ENCODE measurements at regions not wholly inside any gene's neighbourhood (a gene's known extent, or its start where the extent isn't known, plus 50 kb on each side); places are given as distances from the start of the nearest gene placed in this dataset.

DNA sequence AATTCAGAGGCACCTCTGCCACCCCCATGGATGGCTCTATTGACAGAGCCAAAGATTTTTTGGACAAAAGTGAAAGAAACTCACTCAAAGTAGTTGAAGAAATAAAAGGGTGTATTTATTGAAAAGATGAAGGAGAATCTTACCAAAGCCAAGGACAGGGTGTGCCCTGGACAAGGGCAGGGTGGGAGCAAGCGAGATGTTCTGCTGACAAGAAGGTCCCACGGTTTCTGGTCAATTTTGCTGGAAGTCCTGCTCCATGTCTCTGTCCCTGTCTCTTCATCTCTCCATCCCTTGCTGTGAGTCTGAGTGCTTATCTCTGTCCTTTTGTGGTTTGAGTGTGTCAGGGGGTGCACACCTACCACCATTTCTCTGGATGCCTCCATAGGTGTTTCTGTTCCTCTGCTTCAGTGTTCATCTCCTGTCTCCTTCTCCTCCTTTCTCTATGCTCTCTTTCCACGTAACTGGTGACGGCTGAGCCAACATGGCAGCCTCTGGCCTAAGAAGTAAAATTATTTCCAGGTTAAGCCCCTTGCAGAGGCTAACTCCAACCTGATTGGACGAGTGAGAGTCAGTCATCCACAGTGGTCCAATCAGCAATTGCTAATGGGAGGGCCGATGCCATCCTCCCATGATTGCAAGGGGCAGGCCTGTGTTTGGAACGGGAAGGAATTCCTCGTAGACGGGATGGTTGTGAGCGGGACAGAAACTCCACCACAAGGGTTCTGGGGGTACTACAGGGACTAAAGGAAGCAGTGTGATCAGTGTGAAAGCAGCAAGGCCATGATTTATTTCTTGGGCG is 502.1 kb upstream of the CDH4 start:
- no peaks in the 10 kb centered on the region for H3K36me3 ChIP-seq (ENCODE audit: insufficient read depth, low read length)
- H3K27ac ChIP-seq (ENCODE audit: low read depth, low read length), result no peak overlapping the region
- no peak overlapping the region for H3K4me3 ChIP-seq (ENCODE audit: low read depth, low read length)
- H3K79me2 ChIP-seq (ENCODE audit: control insufficient read depth, insufficient read depth, low read length, unreplicated experiment), result no peaks in the 10 kb centered on the region
- no peak overlapping the region for H2AFZ ChIP-seq (ENCODE audit: low read length, unreplicated experiment)
- no peaks in the 10 kb centered on the region for H3K4me1 ChIP-seq (ENCODE audit: control insufficient read depth, insufficient read depth, low read length, unreplicated experiment)
- H3K27me3 ChIP-seq (ENCODE audit: insufficient read depth, low read length), result no peaks in the 10 kb centered on the region

DNA sequence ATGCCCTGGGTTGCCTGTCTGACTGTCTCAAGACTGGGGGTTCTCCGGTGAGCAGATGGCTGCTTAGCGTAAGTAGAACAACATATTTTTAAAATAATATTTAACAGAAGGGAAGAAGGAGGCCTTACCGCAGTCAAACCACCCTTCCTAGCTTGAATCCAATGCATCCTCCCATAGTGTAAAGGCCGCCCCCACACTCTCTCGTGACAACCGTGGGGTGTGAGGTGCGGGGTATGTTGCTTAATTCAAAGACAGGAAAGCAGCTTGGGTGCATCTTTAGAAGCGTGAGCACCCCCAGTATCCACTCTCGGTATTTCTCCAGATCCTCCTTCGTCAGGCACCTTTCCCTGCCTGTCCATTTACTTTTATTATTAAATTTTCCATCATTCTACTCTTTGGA is 501.2 kb upstream of the CDH4 start:
- no peaks in the 10 kb centered on the region for H3K4me1 ChIP-seq (ENCODE audit: control insufficient read depth, insufficient read depth, low read length, unreplicated experiment)
- H2AFZ ChIP-seq (ENCODE audit: low read length, unreplicated experiment), result no peak overlapping the region
- H3K4me3 ChIP-seq (ENCODE audit: low read depth, low read length), result no peak overlapping the region
- no peaks in the 10 kb centered on the region for H3K79me2 ChIP-seq (ENCODE audit: control insufficient read depth, insufficient read depth, low read length, unreplicated experiment)
- H3K27me3 ChIP-seq (ENCODE audit: insufficient read depth, low read length), result no peaks in the 10 kb centered on the region
- no peak overlapping the region for H3K27ac ChIP-seq (ENCODE audit: low read depth, low read length)
- no peaks in the 10 kb centered on the region for H3K36me3 ChIP-seq (ENCODE audit: insufficient read depth, low read length)

DNA sequence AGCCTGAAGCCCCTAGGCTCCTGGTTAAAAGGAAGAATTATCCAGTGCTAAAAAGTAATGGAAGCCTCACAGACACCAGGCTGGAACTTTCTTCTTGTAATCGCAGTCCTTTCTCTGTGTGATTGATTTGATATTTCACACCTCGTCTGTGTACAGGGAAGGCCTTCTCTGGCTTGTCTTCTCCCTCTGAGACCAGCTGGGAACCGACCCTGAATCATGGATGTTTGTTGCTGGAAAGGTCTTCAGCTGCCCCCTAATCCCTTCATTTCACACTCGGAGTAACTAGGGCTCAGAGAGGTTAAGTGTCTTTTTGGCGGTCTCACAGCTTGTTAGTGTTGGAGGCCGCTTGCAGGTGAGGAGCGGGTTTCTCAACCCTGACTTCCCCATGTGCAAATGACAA is 500.2 kb upstream of the CDH4 start:
- Histone ChIP-seq H3K27me3 (ENCODE audit: insufficient read depth, low read length) (no peaks in the 10 kb centered on the region), H3K4me1 (ENCODE audit: control insufficient read depth, insufficient read depth, low read length, unreplicated experiment) (no peaks in the 10 kb centered on the region), H3K36me3 (ENCODE audit: insufficient read depth, low read length) (no peaks in the 10 kb centered on the region), H3K27ac (ENCODE audit: low read depth, low read length) (no peak overlapping the region), H2AFZ (ENCODE audit: low read length, unreplicated experiment) (no peak overlapping the region), H3K79me2 (ENCODE audit: control insufficient read depth, insufficient read depth, low read length, unreplicated experiment) (no peaks in the 10 kb centered on the region), H3K4me3 (ENCODE audit: low read depth, low read length) (no peak overlapping the region)

DNA sequence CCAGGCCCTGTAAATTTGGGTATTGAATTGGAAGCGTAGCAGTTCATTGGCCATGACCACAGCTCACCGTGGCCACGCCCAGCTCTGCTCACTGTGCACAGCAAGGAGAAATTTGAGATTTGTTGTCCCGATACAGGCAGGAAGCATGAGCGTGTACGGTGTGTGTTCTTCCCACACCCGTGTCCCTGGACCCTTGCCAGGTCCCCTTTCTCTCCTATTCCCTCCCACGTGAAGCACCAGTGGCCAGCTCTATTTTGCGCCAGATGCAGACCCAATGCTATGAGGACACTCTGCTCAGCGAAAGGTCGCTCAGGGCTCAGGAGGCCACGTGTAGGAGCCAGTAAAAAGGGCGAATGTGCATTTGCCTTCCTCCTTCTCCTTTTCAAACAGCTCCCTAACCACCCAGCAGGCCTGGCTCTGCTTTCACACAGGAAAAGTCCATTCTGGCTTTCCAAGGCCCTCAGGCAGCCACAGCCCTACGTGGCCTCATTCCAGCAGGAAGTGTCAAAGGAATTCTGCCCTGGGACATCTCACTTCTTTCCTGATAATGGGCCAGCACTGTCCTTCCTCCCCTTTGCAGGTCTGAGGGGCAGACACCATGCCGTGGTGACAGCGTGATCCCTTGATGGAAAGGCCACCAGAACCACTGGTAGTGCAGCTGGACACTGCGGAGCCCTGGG is 499.2 kb upstream of the CDH4 start:
- no peaks in the 10 kb centered on the region for H3K36me3 ChIP-seq (ENCODE audit: insufficient read depth, low read length)
- no peak overlapping the region for H3K27ac ChIP-seq (ENCODE audit: low read depth, low read length)
- no peak overlapping the region for H2AFZ ChIP-seq (ENCODE audit: low read length, unreplicated experiment)
- H3K27me3 ChIP-seq (ENCODE audit: insufficient read depth, low read length), result no peaks in the 10 kb centered on the region
- no peak overlapping the region for H3K4me3 ChIP-seq (ENCODE audit: low read depth, low read length)
- H3K4me1 ChIP-seq (ENCODE audit: control insufficient read depth, insufficient read depth, low read length, unreplicated experiment), result no peaks in the 10 kb centered on the region
- H3K79me2 ChIP-seq (ENCODE audit: control insufficient read depth, insufficient read depth, low read length, unreplicated experiment), result no peaks in the 10 kb centered on the region

DNA sequence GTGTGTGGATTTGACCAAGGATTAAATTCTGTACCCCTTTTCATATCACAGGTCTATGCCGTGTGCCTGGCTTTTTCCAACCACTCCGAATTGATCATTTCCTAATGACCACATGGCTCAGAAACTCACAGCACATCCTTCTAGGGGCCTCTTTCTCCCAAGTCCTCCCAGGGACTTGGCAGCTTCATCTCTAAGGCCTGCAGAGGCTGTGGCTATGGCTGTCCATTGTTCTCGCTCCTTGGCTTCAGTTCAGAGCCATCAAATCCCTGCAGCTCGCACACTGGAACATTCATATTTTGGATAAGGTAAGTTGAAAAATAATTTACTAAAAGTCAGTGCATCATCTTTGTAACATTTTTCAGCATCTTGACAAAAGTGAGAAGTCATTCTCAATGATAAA is 497.2 kb upstream of the CDH4 start:
- Histone ChIP-seq H3K4me3 (ENCODE audit: low read depth, low read length) (no peak overlapping the region), H3K27ac (ENCODE audit: low read depth, low read length) (no peak overlapping the region), H3K27me3 (ENCODE audit: insufficient read depth, low read length) (no peaks in the 10 kb centered on the region), H2AFZ (ENCODE audit: low read length, unreplicated experiment) (no peak overlapping the region), H3K36me3 (ENCODE audit: insufficient read depth, low read length) (no peaks in the 10 kb centered on the region), H3K79me2 (ENCODE audit: control insufficient read depth, insufficient read depth, low read length, unreplicated experiment) (no peaks in the 10 kb centered on the region), H3K4me1 (ENCODE audit: control insufficient read depth, insufficient read depth, low read length, unreplicated experiment) (no peaks in the 10 kb centered on the region)

DNA sequence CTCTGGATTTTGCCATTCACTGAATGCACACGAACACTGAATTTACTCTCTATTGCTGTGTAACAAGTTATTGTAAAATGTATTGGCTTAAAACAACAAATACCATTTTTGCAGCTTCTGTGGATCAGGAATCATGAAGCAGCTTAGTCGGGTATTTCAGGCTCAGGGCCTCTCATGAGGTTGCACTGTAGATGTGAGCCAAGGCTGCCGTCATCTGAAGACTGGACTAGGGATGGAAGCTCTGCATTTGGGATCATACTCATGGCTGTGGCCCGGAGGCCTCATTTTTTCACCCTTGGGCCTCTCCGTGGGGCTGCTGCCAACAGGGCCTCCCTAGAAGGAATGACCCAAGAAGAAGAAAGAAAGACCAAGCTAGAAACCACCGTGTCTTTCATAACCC is 492.4 kb upstream of the CDH4 start:
- Histone ChIP-seq H3K4me1 (ENCODE audit: control insufficient read depth, insufficient read depth, low read length, unreplicated experiment) (no peaks in the 10 kb centered on the region), H3K79me2 (ENCODE audit: control insufficient read depth, insufficient read depth, low read length, unreplicated experiment) (no peaks in the 10 kb centered on the region), H3K27me3 (ENCODE audit: insufficient read depth, low read length) (no peaks in the 10 kb centered on the region), H3K4me3 (ENCODE audit: low read depth, low read length) (no peak overlapping the region), H3K36me3 (ENCODE audit: insufficient read depth, low read length) (no peaks in the 10 kb centered on the region), H3K27ac (ENCODE audit: low read depth, low read length) (no peak overlapping the region), H2AFZ (ENCODE audit: low read length, unreplicated experiment) (no peak overlapping the region)

DNA sequence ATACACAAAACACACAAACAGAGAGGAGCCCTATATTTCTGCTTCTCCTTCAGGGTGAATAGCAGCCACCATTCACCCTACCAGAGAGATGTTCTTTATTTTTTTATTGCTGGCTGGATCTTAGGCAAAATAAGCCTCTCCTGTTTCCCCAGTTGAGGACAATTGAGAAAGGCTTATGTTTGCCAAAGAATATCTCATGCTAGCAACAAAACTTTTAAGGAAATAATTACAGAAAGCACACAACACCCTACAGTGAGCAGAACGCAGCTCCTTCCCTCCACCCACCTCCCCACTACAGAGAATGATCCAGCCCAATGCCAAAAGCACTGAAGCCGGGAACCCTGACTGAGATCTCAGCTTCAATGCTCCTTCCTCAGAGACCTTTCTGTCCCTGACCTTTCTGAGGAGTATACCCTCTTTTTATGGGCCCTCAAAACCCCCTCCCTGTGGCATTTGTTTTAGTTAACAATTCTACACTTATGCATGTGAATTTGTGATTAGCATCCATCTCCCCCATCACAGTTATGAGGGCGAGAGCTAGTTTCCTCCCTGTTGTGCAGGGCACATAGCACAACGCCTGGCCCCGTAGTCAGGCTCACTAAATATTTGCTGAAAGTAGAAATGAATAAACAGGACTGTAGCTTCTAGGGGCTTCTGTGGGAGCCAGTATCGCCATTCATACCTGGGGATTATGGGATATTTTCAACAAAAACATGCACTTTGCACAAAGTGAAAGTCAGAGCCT is 491.6 kb upstream of the CDH4 start:
- H3K27me3 ChIP-seq (ENCODE audit: insufficient read depth, low read length), result no peaks in the 10 kb centered on the region

DNA sequence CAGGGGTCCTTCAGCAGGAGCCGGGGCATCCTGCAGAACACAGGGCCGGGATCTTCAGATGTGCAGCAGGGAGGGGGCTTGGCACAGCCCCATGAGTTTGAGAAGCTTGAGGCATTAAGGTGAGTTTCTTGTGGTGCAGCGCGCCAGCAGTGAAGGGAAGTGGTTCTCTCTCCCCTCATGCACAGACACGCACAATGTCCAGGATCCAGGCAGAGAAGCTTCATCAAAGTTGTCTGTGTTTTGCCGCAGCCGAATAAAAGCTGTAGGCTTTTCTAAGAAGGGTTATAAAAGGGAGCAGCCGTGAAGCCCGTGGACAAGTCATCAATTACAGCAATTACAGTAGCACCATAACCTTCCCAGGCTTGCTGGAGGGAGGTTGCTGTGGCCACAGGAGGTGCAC is 491.0 kb upstream of the CDH4 start:
- H3K27ac ChIP-seq (ENCODE audit: low read depth, low read length), result no peak overlapping the region

More for the DNA sequence above, 491.6 kb upstream of the CDH4 start:
- Histone ChIP-seq H2AFZ (ENCODE audit: low read length, unreplicated experiment) (no peak overlapping the region), H3K4me1 (ENCODE audit: control insufficient read depth, insufficient read depth, low read length, unreplicated experiment) (no peaks in the 10 kb centered on the region), H3K27ac (ENCODE audit: low read depth, low read length) (no peak overlapping the region), H3K79me2 (ENCODE audit: control insufficient read depth, insufficient read depth, low read length, unreplicated experiment) (no peaks in the 10 kb centered on the region), H3K4me3 (ENCODE audit: low read depth, low read length) (no peak overlapping the region), H3K36me3 (ENCODE audit: insufficient read depth, low read length) (no peaks in the 10 kb centered on the region)

DNA sequence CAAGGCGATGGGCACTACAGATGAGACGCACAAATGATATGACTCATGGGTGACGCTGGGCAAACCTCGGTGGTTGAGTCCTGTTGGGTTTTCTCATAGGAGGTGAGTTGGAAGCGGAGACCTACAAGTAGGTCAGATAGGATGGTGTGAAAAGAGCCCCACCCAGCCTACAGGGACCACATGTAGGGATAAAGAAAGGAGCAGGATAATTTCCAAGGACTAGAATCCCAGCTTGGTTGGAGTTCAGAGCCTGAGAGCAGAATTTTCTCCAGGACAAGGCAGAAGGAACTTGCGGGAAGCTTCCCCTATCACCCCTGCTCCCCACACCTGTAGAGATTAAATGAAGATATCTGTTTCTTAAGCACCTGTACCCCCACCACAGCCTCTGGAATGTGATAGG is 489.7 kb upstream of the CDH4 start:
- H3K27me3 ChIP-seq (ENCODE audit: insufficient read depth, low read length), result no peaks in the 10 kb centered on the region
- no peaks in the 10 kb centered on the region for H3K4me1 ChIP-seq (ENCODE audit: control insufficient read depth, insufficient read depth, low read length, unreplicated experiment)
- H3K27ac ChIP-seq (ENCODE audit: low read depth, low read length), result no peak overlapping the region
- no peak overlapping the region for H3K4me3 ChIP-seq (ENCODE audit: low read depth, low read length)
- no peaks in the 10 kb centered on the region for H3K36me3 ChIP-seq (ENCODE audit: insufficient read depth, low read length)
- H3K79me2 ChIP-seq (ENCODE audit: control insufficient read depth, insufficient read depth, low read length, unreplicated experiment), result no peaks in the 10 kb centered on the region
- H2AFZ ChIP-seq (ENCODE audit: low read length, unreplicated experiment), result no peak overlapping the region

More for the DNA sequence above, 491.0 kb upstream of the CDH4 start:
- no peaks in the 10 kb centered on the region for H3K36me3 ChIP-seq (ENCODE audit: insufficient read depth, low read length)
- H3K4me3 ChIP-seq (ENCODE audit: low read depth, low read length), result no peak overlapping the region
- no peaks in the 10 kb centered on the region for H3K4me1 ChIP-seq (ENCODE audit: control insufficient read depth, insufficient read depth, low read length, unreplicated experiment)
- H2AFZ ChIP-seq (ENCODE audit: low read length, unreplicated experiment), result no peak overlapping the region
- H3K27me3 ChIP-seq (ENCODE audit: insufficient read depth, low read length), result no peaks in the 10 kb centered on the region
- H3K79me2 ChIP-seq (ENCODE audit: control insufficient read depth, insufficient read depth, low read length, unreplicated experiment), result no peaks in the 10 kb centered on the region

DNA sequence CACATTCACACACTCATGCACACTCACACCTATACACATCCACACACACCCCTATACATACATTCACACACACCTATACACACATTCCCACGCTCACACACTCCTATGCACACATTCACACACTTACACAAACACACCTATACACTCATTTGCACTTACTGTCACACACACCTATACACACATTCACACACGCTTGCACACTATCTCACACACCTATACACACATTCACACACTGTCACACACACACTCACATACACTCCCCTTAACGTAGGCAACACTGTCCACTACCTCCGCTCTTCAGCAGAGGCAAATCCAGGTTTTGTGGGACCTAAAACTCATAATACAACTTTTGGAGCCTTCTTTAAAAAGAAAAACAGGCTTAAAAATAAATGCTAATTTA is 487.7 kb upstream of the CDH4 start:
- Histone ChIP-seq H3K79me2 (ENCODE audit: control insufficient read depth, insufficient read depth, low read length, unreplicated experiment) (no peaks in the 10 kb centered on the region), H2AFZ (ENCODE audit: low read length, unreplicated experiment) (no peak overlapping the region), H3K27ac (ENCODE audit: low read depth, low read length) (no peak overlapping the region), H3K27me3 (ENCODE audit: insufficient read depth, low read length) (no peaks in the 10 kb centered on the region), H3K36me3 (ENCODE audit: insufficient read depth, low read length) (no peaks in the 10 kb centered on the region), H3K4me1 (ENCODE audit: control insufficient read depth, insufficient read depth, low read length, unreplicated experiment) (no peaks in the 10 kb centered on the region), H3K4me3 (ENCODE audit: low read depth, low read length) (no peak overlapping the region)

All from ACC112 (cell line).